Left ventricle myocardium inferior (tissue), 1 donor: ENCODE measurements at regions not wholly inside any gene's neighbourhood (a gene's known extent, or its start where the extent isn't known, plus 50 kb on each side); places are given as distances from the start of the nearest gene placed in this dataset.
A peak's percentile ranks its signal among the peaks of the same experiment; 100 is the strongest.

ENCODE experiments used
- DNase-seq: peaks from one replicate; pipeline ENCODE4 v3.0.0-alpha.2; 2020
- H3K27ac ChIP-seq: fragments of 200-600 bp; replicated peaks from 2 replicates; pipeline ENCODE4 v1.8.0; 2021
- H3K27me3 ChIP-seq: fragments of 200-600 bp; 2 replicates; pipeline ENCODE4 v1.8.0; 2021; ENCODE audit warnings: low read depth
- H3K36me3 ChIP-seq: fragments of 200-600 bp; 2 replicates; pipeline ENCODE4 v1.8.0; 2021
- H3K4me1 ChIP-seq: fragments of 200-600 bp; 2 replicates; pipeline ENCODE4 v1.8.0; 2021
- H3K4me3 ChIP-seq: fragments of 200-600 bp; 2 replicates; pipeline ENCODE4 v1.8.0; 2021; ENCODE audit warnings: mild to moderate bottlenecking, moderate library complexity
- H3K9me3 ChIP-seq: fragments of 200-600 bp; replicated peaks from 2 replicates; pipeline ENCODE4 v1.8.0; 2021
- intact Hi-C: fragments of 100-400 bp; cut with micrococcal nuclease; formaldehyde crosslinking; loops from one replicate; pipeline ENCODE4 v1.11.0; 2022
- TF ChIP-seq, protein P1 (sequence below): fragments of 200-600 bp; IDR thresholded peaks from 2 replicates; pipeline ENCODE4 v1.8.0; 2021; ENCODE audit warnings: antibody characterized with exemption, mild to moderate bottlenecking, borderline replicate concordance
- donor health status: DM: no; HTN: yes; CAD: no; lungs with severe emphysema.

DNA sequence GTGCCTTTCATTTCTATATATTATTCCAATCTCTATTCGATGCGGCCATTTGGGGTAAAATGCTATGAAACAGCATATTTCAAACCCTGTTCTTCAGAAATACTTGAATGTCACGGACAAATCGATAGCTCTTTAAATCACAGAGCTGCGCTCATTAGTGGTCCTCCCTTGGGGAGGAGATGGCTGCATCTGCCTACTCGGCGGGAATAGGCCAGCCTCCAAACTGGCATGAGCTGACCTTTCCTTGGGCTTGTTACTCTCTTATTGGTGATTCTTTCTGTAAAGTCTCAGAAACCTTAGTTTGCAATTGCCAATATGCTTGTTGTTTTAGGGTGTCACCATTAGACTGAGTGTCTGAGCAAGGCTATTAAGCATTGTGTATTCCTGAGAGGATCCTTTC, 120.9 kb downstream of the BDH1 start:
- H3K4me1 ChIP-seq, result peaks cover 23% of the 10 kb centered on the region
- peaks cover 5% of the 10 kb centered on the region for H3K27me3 ChIP-seq
- no peaks in the 10 kb centered on the region for H3K9me3 ChIP-seq
- intact Hi-C loops, result no loop called here
- DNase-seq, result no peak
- H3K36me3 ChIP-seq, result no peaks in the 10 kb centered on the region
- no peak overlapping the region for H3K27ac ChIP-seq
- TF ChIP-seq, protein P1, sequence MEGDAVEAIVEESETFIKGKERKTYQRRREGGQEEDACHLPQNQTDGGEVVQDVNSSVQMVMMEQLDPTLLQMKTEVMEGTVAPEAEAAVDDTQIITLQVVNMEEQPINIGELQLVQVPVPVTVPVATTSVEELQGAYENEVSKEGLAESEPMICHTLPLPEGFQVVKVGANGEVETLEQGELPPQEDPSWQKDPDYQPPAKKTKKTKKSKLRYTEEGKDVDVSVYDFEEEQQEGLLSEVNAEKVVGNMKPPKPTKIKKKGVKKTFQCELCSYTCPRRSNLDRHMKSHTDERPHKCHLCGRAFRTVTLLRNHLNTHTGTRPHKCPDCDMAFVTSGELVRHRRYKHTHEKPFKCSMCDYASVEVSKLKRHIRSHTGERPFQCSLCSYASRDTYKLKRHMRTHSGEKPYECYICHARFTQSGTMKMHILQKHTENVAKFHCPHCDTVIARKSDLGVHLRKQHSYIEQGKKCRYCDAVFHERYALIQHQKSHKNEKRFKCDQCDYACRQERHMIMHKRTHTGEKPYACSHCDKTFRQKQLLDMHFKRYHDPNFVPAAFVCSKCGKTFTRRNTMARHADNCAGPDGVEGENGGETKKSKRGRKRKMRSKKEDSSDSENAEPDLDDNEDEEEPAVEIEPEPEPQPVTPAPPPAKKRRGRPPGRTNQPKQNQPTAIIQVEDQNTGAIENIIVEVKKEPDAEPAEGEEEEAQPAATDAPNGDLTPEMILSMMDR, result no peak
- no peak overlapping the region for H3K4me3 ChIP-seq

DNA sequence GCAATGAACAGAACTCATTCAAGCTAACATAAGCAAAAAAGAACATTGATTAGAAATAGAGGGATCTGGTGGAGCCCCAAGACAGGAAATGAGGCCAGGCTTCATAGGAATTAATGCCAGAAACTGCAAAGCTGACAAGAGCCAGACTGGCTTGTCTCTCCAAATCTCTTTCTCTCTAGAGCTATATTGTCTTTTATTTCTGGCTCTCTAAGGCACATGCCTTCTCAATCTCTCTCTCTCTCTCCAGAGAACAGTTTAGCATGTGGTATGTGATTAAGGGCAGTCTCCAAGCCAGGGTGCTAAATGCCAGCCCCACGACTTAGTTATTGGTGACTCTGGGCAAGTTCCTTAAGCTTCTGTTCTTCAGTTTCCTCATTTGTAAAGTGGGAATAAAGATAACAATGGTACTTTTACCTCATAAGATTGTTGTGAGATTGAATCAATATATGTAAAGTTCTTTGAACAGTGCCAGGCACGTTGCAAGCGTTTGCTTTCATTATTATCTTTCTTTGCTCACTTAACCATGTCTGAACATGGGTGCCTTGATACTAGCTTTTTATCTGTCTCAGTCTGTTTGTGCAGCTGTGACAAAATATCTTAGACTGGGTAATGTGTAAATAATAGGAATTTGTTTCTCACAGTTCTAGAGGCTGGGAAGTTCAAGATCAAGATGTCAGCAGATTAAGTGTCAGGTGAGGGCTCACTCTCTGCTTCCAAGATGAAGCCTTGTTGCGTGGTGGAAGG, 123.2 kb downstream of the BDH1 start:
- H3K36me3 ChIP-seq, result no peaks in the 10 kb centered on the region
- TF ChIP-seq, protein P1, result no peak
- no peak overlapping the region for H3K4me3 ChIP-seq
- no peaks in the 10 kb centered on the region for H3K9me3 ChIP-seq
- H3K27ac ChIP-seq, result peak overlapping the region; percentile 77
- peaks cover 40% of the 10 kb centered on the region for H3K4me1 ChIP-seq
- intact Hi-C loops, result no loop called here
- no peak for DNase-seq
- no peaks in the 10 kb centered on the region for H3K27me3 ChIP-seq

DNA sequence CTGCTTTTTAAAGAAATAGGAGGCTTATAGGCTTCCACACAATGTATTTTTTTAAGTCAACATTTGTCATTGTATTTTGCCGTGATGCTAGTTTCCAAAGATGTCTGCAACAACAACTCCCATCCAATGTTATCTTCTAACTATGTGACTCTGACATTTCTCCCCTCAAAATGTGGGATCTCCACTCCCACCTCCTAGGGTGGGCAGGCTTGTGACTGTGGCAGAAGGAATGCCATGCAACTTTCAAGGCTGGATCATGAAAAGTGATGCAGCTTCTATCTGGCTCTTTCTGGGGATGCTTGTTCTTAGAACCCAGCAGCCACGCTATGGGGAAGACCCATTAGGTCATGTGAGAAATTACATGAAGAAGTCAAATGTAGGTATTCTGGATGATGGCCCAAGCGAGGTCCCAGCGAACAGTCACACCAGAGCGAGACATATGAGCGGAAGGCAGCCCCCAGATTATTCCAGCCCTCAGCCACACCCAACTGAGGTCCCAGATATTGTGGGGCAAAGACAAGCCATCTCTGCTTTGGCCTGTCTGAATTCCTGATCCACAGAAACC, 124.3 kb downstream of the BDH1 start:
- Histone ChIP-seq H3K27ac (peak overlapping the region; percentile 77), H3K36me3 (no peaks in the 10 kb centered on the region), H3K4me3 (no peak overlapping the region), H3K27me3 (no peaks in the 10 kb centered on the region), H3K4me1 (peaks cover 40% of the 10 kb centered on the region), H3K9me3 (no peaks in the 10 kb centered on the region)
- DNase-seq, result no peak
- intact Hi-C loops, result no loop called here
- TF ChIP-seq, protein P1, result no peak

DNA sequence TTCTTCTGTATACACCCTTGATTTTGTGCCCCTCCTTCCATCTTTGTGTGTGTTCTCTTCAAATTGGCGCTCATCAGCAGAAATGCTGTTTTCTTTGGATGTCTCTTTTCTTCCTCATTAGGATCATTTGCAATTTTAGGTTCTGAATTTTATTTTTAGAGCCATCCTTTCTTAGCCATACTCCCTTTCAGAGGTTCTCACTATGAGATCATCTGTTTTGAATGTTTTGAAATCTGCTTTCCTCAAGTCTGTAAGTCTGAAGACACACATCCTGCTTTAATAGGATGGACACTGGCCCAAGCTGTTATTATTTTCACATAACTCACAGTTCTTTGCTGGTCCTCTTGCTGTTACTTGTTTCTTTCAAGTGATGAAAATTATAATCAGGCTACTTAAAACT, 124.8 kb downstream of the BDH1 start:
- no peaks in the 10 kb centered on the region for H3K27me3 ChIP-seq
- no peaks in the 10 kb centered on the region for H3K9me3 ChIP-seq
- TF ChIP-seq, protein P1, result no peak
- intact Hi-C loops, result no loop called here
- no peaks in the 10 kb centered on the region for H3K36me3 ChIP-seq
- H3K27ac ChIP-seq, result peak overlapping the region; percentile 77
- peaks cover 40% of the 10 kb centered on the region for H3K4me1 ChIP-seq
- H3K4me3 ChIP-seq, result no peak overlapping the region
- no peak for DNase-seq

DNA sequence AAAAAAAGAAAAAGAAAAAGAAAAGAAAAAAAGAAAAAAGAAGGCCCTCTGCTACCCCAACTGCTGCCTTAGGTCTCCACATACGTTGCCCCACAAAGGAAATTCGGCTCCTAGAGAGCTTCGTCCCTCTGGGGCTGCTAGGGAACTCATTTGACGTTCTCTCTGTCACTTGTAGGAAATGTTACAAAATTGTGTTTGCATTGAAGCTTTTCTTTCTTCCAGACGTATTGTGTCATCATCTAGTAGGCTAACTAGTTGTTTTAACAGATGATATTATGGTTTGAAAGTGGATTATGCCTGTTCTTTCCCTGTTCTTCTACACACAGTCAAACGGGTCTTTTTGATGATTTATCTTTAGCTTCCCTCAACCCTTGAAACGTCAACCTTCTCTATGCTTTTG, 125.3 kb downstream of the BDH1 start:
- no peaks in the 10 kb centered on the region for H3K9me3 ChIP-seq
- TF ChIP-seq, protein P1, result no peak
- peak overlapping the region; percentile 77 for H3K27ac ChIP-seq
- peaks cover 40% of the 10 kb centered on the region for H3K4me1 ChIP-seq
- no peaks in the 10 kb centered on the region for H3K27me3 ChIP-seq
- H3K36me3 ChIP-seq, result no peaks in the 10 kb centered on the region
- intact Hi-C loops, result no loop called here
- DNase-seq, result no peak
- no peak overlapping the region for H3K4me3 ChIP-seq
